Neural cell (in vitro differentiated cells): ENCODE measurements at regions not wholly inside any gene's neighbourhood (a gene's known extent, or its start where the extent isn't known, plus 50 kb on each side); places are given as distances from the start of the nearest gene placed in this dataset.

ENCODE experiments used
- H2AFZ ChIP-seq: fragments of 200-600, 300-800 bp; sonication (generic), shearing (Covaris generic); 2 replicates; pipeline ENCODE4 v1.6.0; 2014; ENCODE audit warnings: low read depth, mild to moderate bottlenecking, antibody characterized with exemption, low read length, moderate library complexity
- H3F3A ChIP-seq: fragments of 200-600 bp; shearing (Covaris generic); 2 replicates; pipeline ENCODE4 v1.6.1; 2016; ENCODE audit warnings: mild to moderate bottlenecking, moderate library complexity, mixed read lengths, antibody characterized with exemption, low read length; ENCODE audit not compliant: insufficient read depth, poor library complexity, severe bottlenecking
- H3K27ac ChIP-seq: fragments of 200-600, 300-800 bp; sonication (generic), shearing (Covaris generic); 2 replicates; pipeline ENCODE4 v1.5.1; 2014; ENCODE audit warnings: mild to moderate bottlenecking, low read length, moderate library complexity
- H3K27me3 ChIP-seq: fragments of 300-800, 200-600 bp; sonication (generic), shearing (Covaris generic); 2 replicates; pipeline ENCODE4 v1.6.0; 2014; ENCODE audit warnings: mild to moderate bottlenecking, low read depth, low read length, moderate library complexity; ENCODE audit not compliant: insufficient read depth
- H3K36me3 ChIP-seq: fragments of 300-800, 200-600 bp; sonication (generic), shearing (Covaris generic); 2 replicates; pipeline ENCODE4 v1.5.1; 2014; ENCODE audit warnings: mild to moderate bottlenecking, antibody characterized with exemption, low read length, moderate library complexity; ENCODE audit not compliant: insufficient read depth
- H3K4me2 ChIP-seq: fragments of 300-800, 200-600 bp; sonication (generic), shearing (Covaris generic); 2 replicates; pipeline ENCODE4 v1.6.0; 2014; ENCODE audit warnings: mild to moderate bottlenecking, low read length
- H3K4me3 ChIP-seq: fragments of 300-800, 200-600 bp; sonication (generic), shearing (Covaris generic); 2 replicates; pipeline ENCODE4 v1.5.1; 2014; ENCODE audit warnings: mild to moderate bottlenecking, low read length, moderate library complexity
- H3K79me2 ChIP-seq: fragments of 200-600 bp; shearing (Covaris generic); replicated peaks from 2 replicates; pipeline ENCODE4 v1.6.0; 2014; ENCODE audit warnings: mild to moderate bottlenecking, low read length, moderate library complexity; ENCODE audit not compliant: insufficient read depth
- H3K9ac ChIP-seq: fragments of 300-800, 200-600 bp; sonication (generic), shearing (Covaris generic); 2 replicates; pipeline ENCODE4 v1.6.1; 2016; ENCODE audit warnings: mild to moderate bottlenecking, low read length, mixed read lengths
- H3K9me2 ChIP-seq: fragments of 200-600 bp; shearing (Covaris generic); 2 replicates; pipeline ENCODE4 v1.6.1; 2016; ENCODE audit warnings: mild to moderate bottlenecking, low read length, mixed read lengths; ENCODE audit not compliant: insufficient read depth
- H3K9me3 ChIP-seq: fragments of 200-600, 300-800 bp; sonication (generic), shearing (Covaris generic); 2 replicates; pipeline ENCODE4 v1.6.1; 2016; ENCODE audit warnings: mild to moderate bottlenecking, mixed run types, low read length, moderate library complexity, mixed read lengths
- H4K20me1 ChIP-seq: fragments of 200-600 bp; shearing (Covaris generic); 2 replicates; pipeline ENCODE4 v1.6.1; 2016; ENCODE audit warnings: mild to moderate bottlenecking, mixed run types; ENCODE audit not compliant: insufficient read depth
- EP300 ChIP-seq: fragments of 450-650 bp; conservative IDR thresholded peaks from 2 replicates; pipeline ENCODE4 v1.6.1; 2014; ENCODE audit warnings: antibody characterized with exemption, mild to moderate bottlenecking, moderate library complexity; ENCODE audit not compliant: poor library complexity, severe bottlenecking
- EZH2 ChIP-seq: fragments of 200-600, 300-800 bp; shearing (Covaris generic), sonication (generic); IDR thresholded peaks from 2 replicates; pipeline ENCODE4 v1.6.1; 2014; ENCODE audit warnings: antibody characterized with exemption, low read length, borderline replicate concordance, mild to moderate bottlenecking; ENCODE audit not compliant: insufficient read depth, poor library complexity, severe bottlenecking
- MXI1 ChIP-seq: fragments of 450-650 bp; conservative IDR thresholded peaks from 2 replicates; pipeline ENCODE4 v1.6.1; 2014; ENCODE audit warnings: antibody characterized with exemption, mild to moderate bottlenecking; ENCODE audit not compliant: poor library complexity, severe bottlenecking
- POLR2AphosphoS5 ChIP-seq: IDR thresholded peaks from 2 replicates; pipeline ENCODE4 v1.6.1; 2012
- RAD21 ChIP-seq: fragments of 450-650 bp; conservative IDR thresholded peaks from 2 replicates; pipeline ENCODE4 v1.6.1; 2014; ENCODE audit warnings: antibody characterized with exemption, mild to moderate bottlenecking, moderate library complexity
- SMC3 ChIP-seq: fragments of 450-650 bp; conservative IDR thresholded peaks from 2 replicates; pipeline ENCODE4 v1.6.1; 2014; ENCODE audit warnings: antibody characterized with exemption, mild to moderate bottlenecking, moderate library complexity; ENCODE audit not compliant: poor library complexity
- TAF1 ChIP-seq: IDR thresholded peaks from 2 replicates; pipeline ENCODE4 v1.6.1; 2012; ENCODE audit warnings: low read depth
- TF ChIP-seq, protein P1 (sequence below): IDR thresholded peaks from 2 replicates; pipeline ENCODE4 v1.6.1; 2012; ENCODE audit warnings: borderline replicate concordance
- TF ChIP-seq, protein P2 (sequence below): fragments of 450-650 bp; IDR thresholded peaks from 2 replicates; pipeline ENCODE4 v1.5.1; 2014; ENCODE audit warnings: antibody characterized with exemption, mild to moderate bottlenecking, moderate library complexity; ENCODE audit not compliant: poor library complexity, severe bottlenecking

DNA sequence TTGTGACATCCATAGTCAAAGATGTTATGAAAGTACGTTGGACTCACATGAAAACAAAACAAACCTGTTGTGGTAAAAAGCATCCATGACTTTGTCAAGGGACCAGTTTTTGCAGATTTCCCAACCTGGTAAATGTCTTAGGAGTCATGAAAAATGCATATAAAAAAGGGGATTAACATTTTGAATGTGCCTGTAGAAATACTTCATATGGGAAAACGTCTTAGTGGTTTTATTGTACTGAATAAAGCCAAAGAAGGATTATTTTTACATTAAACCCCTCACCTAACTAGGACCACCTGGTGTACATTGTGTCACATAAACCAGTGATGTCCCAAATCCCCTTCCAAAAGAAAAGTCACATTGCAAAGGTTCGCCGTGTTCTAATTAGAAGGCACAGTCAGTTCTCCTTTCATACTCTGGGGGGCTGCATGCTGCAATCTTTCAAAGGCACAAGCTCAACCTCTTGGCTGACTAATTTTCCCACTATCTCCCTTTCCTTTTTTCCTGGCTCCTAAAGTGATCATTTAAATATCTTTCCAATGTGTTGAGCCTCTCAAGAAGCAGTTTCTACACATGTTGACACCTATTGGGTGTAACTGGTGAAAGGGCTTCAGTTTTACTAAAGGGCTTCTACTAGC, 119.8 kb upstream of the SPAG17 start (continued):
- TF ChIP-seq SMC3, result no peak
- no peak for TF ChIP-seq EP300

DNA sequence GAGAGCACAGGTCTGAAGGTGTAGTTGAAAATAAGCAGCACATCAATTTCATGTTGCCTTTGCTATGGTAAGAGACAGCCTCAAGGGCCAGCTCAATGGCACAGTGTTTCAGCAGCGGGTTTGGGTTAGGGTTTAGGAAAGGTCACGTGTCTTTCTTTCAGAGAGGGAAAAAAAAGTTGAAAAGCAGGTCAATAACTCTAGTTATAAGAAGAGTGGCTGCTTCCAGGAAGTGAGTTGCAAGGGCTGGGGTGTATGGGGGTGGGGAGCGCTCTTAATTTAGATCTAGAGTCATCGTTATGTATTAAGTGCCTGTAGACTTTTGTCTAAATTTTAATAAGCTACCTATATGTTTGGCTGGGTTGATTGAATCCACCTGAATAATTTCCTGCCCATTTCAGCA, 118.5 kb upstream of the SPAG17 start:
- no peaks in the 10 kb centered on the region for H3K79me2 ChIP-seq
- no peaks in the 10 kb centered on the region for H3K9me2 ChIP-seq
- no peaks in the 10 kb centered on the region for H3K9me3 ChIP-seq
- TF ChIP-seq EZH2, result no peak
- TF ChIP-seq, protein P1, sequence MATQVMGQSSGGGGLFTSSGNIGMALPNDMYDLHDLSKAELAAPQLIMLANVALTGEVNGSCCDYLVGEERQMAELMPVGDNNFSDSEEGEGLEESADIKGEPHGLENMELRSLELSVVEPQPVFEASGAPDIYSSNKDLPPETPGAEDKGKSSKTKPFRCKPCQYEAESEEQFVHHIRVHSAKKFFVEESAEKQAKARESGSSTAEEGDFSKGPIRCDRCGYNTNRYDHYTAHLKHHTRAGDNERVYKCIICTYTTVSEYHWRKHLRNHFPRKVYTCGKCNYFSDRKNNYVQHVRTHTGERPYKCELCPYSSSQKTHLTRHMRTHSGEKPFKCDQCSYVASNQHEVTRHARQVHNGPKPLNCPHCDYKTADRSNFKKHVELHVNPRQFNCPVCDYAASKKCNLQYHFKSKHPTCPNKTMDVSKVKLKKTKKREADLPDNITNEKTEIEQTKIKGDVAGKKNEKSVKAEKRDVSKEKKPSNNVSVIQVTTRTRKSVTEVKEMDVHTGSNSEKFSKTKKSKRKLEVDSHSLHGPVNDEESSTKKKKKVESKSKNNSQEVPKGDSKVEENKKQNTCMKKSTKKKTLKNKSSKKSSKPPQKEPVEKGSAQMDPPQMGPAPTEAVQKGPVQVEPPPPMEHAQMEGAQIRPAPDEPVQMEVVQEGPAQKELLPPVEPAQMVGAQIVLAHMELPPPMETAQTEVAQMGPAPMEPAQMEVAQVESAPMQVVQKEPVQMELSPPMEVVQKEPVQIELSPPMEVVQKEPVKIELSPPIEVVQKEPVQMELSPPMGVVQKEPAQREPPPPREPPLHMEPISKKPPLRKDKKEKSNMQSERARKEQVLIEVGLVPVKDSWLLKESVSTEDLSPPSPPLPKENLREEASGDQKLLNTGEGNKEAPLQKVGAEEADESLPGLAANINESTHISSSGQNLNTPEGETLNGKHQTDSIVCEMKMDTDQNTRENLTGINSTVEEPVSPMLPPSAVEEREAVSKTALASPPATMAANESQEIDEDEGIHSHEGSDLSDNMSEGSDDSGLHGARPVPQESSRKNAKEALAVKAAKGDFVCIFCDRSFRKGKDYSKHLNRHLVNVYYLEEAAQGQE, result no peak
- no peak for TF ChIP-seq EP300
- no peak for TF ChIP-seq SMC3
- TF ChIP-seq RAD21, result no peak
- no peak for TF ChIP-seq MXI1
- TF ChIP-seq TAF1, result no peak
- TF ChIP-seq, protein P2, sequence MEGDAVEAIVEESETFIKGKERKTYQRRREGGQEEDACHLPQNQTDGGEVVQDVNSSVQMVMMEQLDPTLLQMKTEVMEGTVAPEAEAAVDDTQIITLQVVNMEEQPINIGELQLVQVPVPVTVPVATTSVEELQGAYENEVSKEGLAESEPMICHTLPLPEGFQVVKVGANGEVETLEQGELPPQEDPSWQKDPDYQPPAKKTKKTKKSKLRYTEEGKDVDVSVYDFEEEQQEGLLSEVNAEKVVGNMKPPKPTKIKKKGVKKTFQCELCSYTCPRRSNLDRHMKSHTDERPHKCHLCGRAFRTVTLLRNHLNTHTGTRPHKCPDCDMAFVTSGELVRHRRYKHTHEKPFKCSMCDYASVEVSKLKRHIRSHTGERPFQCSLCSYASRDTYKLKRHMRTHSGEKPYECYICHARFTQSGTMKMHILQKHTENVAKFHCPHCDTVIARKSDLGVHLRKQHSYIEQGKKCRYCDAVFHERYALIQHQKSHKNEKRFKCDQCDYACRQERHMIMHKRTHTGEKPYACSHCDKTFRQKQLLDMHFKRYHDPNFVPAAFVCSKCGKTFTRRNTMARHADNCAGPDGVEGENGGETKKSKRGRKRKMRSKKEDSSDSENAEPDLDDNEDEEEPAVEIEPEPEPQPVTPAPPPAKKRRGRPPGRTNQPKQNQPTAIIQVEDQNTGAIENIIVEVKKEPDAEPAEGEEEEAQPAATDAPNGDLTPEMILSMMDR, result no peak
- no peak for TF ChIP-seq POLR2AphosphoS5
- H2AFZ ChIP-seq, result no peak overlapping the region
- no peaks in the 10 kb centered on the region for H3K27me3 ChIP-seq
- no peak overlapping the region for H3K4me3 ChIP-seq
- no peak overlapping the region for H3K4me2 ChIP-seq
- H3K27ac ChIP-seq, result no peak overlapping the region
- no peaks in the 10 kb centered on the region for H3F3A ChIP-seq
- no peaks in the 10 kb centered on the region for H4K20me1 ChIP-seq
- no peaks in the 10 kb centered on the region for H3K36me3 ChIP-seq
- no peak overlapping the region for H3K9ac ChIP-seq

DNA sequence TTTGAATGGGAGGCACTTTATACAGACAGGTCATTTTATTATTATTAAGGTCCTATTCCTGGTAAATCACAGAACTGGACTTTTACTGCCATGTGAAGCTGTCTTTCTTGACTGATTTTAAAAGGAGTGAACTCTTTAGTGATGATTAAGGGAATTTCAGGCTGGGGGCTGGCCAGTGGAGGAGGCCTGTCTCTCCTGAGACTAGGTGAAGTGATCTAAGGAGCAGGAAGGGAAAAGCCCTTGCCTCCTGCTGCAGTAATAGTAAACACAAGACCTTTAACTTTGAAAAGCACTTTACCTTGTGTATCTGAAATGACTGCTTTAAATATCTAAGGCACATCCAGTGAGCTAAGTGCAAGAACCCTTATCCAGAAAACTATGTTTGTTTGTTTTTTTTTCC, 118.0 kb upstream of the SPAG17 start:
- no peak overlapping the region for H3K27ac ChIP-seq
- no peak overlapping the region for H3K4me2 ChIP-seq
- H3F3A ChIP-seq, result no peaks in the 10 kb centered on the region
- H3K9me2 ChIP-seq, result no peaks in the 10 kb centered on the region
- TF ChIP-seq TAF1 (no peak), SMC3 (no peak), EZH2 (no peak), MXI1 (no peak), RAD21 (no peak), POLR2AphosphoS5 (no peak)
- TF ChIP-seq, protein P1, result no peak
- H4K20me1 ChIP-seq, result no peaks in the 10 kb centered on the region
- H3K79me2 ChIP-seq, result no peaks in the 10 kb centered on the region
- no peaks in the 10 kb centered on the region for H3K36me3 ChIP-seq
- H3K4me3 ChIP-seq, result no peak overlapping the region
- H3K27me3 ChIP-seq, result no peaks in the 10 kb centered on the region
- H3K9me3 ChIP-seq, result no peaks in the 10 kb centered on the region
- H3K9ac ChIP-seq, result no peak overlapping the region
- H2AFZ ChIP-seq, result no peak overlapping the region
